Activated CD8-positive, alpha-beta memory T cell treated with anti-CD3 and anti-CD28 coated beads, Interleukin-2, amount 50 U/mL, for 48 hours (primary cell): ENCODE measurements at regions not wholly inside any gene's neighbourhood (a gene's known extent, or its start where the extent isn't known, plus 50 kb on each side); places are given as distances from the start of the nearest gene placed in this dataset.

ENCODE experiments used
- DNase-seq: peaks from one replicate; pipeline ENCODE4 v3.0.0-alpha.2; 2020

DNA sequence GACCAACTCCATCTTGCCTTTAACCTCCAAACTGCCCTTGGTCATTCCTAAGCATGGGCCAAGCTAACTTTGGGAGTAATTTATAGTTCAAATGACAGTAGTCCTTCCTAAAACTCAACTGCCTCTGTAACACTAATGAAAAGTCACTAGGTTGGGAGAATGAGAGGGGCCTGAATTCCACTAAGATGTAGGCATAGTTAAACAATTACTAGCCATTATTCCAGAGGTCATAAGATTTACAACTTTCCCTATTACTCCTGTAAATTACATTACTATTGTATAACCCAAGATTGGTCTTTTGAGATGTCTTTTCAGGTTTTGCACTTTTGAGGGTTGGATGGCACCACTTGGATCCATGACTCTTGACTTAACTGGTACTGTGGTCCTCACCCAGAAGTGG lies 94.6 kb downstream of the SPP2 start:
- DNase-seq: no peak

DNA sequence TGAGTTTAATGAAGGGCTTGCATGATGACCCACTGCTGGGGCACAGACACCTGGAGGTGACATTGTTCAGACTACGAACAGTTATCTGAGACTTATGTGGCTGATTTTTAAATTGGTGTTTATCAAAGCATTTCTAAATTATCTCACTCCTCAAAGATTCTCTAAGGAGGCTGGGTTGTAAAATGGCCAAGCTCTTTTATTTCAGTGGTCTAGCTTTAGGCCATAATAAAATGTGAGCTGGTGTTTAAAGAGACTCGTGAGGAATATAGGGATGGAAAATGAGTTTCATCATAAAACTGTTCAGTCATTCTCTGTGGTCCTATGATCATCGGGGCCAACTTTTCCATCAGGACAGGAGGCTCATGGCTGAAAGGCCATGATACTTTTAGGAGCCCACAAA lies 93.4 kb downstream of the SPP2 start:
- DNase-seq: no peak

DNA sequence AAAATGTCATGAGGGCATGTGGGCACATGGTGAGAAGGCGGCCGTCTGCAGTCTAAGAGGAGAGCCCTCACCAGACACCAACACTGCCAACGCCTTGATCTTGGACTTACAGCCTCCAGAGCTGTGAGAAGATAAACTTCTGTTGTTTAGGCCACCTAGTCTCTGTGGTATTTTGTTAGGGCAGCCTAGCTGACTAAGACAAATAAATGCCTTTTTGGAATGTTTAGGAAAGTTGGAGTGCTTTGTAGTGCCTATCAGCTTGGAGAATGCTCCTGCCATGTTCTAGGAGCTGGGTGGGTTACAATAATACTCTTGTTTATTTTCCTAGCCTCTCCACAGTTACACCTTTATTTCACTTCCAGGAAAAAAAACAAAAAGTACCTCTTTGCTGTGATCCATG lies 92.0 kb downstream of the SPP2 start:
- DNase-seq: no peak

DNA sequence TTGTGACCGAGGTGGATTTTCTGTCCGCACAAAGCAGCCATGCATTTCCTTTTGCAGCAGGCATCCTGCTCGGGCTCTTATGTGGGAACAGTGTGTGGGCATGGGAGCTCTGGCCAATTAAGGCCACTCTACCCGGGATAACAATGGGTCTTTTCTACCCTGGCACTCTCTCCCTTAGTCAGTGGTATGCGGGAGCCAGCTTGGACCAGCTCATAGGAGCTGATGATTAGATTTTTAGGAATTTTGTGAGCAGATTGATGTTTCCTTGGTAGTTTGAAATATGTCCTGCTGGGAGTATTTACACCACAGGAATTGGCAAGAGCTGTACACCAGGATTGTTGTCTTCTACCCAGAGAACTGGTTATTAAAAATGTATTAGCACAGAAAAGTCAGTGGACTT lies 89.3 kb downstream of the SPP2 start:
- DNase-seq: no peak

DNA sequence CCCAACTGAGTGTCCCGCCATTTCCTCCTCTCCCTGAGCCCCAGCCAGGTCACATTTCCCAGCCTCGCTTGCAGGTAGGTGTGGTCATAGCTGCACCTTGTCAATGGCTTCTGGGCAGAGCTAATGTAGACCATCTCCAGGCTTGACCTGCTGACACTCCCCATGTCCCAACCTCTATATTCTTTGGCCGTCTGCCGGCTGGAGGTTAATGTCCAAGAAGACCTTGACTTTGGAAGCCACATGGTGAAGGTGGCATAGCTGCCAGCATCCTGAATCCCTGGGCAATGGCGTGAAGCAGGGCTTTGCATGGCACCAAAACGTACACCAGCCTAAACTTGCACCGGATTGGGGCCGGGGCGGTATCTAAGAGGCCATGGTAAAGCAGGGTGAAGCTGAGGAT lies 88.3 kb downstream of the SPP2 start:
- no peak for DNase-seq

DNA sequence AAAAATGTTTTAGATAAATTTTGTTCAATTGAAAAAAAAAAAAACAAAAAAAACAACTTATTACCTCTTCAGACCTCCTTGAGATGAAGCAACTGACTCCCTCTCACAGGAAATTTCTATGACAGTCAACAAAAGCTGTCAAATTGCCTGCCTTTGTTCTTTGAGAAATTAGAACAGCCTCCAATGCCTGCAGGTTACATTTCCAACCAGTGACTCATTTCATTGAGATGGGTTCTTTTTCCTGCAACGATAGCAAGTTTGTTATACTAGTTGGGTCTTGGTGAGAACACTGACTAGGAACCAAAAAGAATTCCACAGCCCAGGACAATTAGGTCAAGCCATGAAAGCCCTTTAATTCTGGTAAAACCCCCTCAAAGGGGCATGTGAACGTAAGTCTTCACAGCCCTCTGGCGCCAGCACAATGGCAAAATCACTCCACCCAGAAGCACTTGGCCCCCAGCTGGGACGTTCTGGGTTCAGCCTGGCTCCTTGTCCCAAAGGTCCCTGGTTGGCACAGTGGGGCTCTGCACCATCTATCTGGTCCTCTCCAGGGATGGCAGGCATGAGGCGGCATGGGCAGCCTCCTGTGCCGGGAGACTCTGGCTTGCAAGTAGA lies 87.0 kb downstream of the SPP2 start:
- no peak for DNase-seq

DNA sequence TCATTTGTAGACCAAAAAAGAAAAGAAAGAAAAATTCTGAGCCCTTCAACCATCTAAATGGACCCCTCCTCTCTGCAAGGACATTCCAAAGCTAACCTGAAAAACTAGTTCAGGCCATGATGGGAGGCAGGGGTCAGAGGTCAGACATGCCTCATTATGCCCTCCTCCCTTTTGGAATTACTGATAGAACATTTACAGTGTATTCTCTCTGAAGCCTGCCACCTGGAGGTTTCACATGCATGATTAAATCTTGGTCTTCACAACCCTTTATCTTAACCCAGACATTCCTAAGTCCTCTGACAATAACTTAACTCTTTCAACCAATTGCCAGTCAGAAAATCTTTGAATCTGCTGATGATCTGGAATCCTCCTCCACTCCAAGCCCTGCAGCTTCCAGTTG lies 86.0 kb downstream of the SPP2 start:
- no peak for DNase-seq

DNA sequence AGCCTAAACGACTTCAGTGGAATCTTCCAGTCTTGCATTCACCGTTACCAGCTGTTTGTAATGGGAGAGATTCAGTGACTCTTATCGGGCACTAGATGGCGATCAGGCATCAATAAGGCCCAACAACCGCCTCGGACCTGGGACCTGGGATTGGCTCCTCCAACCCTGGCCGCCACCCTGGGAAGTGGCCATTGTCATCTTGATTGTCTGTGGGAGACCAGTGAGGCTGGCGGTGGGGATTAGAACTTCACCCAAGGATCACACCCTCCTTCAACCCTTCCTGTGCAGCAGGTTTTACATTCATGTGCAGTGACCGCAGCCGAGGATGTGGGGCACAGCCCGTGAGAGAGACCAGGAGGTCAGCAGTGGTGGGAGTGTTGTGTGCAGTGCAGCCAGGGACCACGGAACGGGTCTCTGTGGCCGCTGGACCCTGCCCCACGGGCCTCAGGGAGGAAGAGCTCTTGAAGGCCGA lies 85.3 kb downstream of the SPP2 start:
- peak; percentile 70 for DNase-seq

DNA sequence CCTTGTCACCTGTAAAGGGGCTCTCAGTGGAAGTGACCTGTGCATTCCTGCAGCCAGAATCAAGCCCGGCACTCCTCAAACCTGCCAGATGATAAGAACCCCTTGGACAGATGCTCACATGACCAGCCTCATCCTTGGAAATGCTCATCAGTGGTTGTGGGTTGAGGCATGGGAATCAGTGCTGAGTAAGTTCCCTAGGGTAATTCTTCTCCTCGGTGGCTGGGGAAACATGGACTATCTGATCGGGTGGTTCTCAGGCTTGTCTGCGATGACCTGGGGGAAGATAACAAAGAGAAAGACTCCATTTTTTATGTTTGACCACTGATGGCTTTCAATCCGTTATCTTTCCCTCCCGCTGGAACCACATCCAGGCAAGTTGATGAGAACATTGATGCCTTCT lies 84.0 kb downstream of the SPP2 start:
- no peak for DNase-seq

DNA sequence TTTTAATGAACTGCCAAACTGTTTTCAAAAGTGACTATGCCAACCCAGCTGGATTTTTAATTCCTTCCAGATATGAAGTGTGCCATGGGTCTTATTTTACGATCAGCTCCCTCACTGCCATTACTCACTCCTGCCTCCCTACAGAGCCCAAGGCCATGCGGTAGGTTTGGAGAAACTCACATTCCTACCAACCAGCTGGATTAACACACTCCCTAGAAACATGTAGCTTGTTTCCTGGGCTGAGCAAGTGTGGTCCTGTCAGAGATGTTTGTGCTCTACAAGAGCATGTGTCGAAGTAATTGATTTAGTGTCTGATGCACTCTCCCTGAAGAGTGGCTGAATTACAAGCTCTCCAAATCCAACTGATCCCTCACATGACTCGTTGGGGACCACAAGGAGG lies 82.5 kb downstream of the SPP2 start:
- DNase-seq: no peak

DNA sequence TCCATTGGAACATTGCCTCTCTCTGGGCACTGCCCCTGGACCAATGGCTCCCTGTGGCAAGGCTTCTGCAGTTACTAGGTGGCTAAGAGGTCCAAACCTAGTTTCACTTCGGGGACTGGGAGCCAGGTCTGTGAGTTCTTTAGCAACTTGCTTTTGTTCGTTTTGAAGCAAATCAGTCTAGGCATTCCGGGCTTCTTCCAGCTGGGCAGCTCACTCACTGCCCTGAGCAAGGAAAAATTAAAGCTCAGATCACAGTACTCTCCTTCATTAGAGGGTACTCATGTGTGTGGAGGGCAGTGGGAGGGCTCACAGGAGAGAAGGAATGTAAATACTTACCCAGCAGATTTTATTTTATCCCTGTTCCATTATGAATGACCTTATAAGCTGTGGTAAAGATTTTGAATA lies 80.3 kb downstream of the SPP2 start:
- no peak for DNase-seq

DNA sequence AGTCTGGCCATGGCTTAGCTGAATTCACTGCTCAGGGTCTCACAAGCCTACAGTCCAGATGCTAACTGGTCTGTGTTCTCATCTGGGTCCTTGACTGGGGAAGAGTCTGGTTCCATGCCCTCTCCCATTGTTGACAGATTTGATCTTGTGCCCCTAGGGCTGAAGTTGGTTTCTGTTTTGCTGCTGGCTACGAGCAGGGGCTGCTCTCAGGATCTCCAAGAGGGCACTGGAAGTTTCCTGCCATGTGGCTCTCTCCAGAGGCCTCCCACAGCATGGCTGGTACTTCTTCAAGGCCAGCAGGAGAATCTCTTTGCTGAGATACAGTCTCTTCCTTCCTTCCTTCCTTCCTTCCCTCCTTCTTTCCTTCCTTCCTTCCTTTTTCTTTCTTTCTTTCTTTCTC lies 78.1 kb downstream of the SPP2 start:
- DNase-seq: no peak
